NCI-H187 treated with DMSO at 0.1 percent for 48 hours (cell line): ENCODE measurements at regions not wholly inside any gene's neighbourhood (a gene's known extent, or its start where the extent isn't known, plus 50 kb on each side); places are given as distances from the start of the nearest gene placed in this dataset.

Experiments used
- DNase-seq: peaks from one replicate; lab custom pipeline; 2025; lab: John Stamatoyannopoulos, UW

GRCh38 chr3:132187746-132188145, 129.5 kb upstream of the ACP3 start:
- no peak for DNase-seq

GRCh38 chr3:132189601-132190000, 127.6 kb upstream of the ACP3 start:
- no peak for DNase-seq

- DNase-seq, result no peak
These were observed 121.1 kb upstream of the ACP3 start for GRCh38 chr3:132196113-132196512.

- no peak for DNase-seq
These were observed 118.7 kb upstream of the ACP3 start for GRCh38 chr3:132198516-132198915.

- no peak for DNase-seq
These were observed 117.8 kb upstream of the ACP3 start for GRCh38 chr3:132199451-132199850.

GRCh38 chr3:132202586-132202985, 114.6 kb upstream of the ACP3 start:
- no peak for DNase-seq

- no peak for DNase-seq
These were observed 113.2 kb upstream of the ACP3 start for GRCh38 chr3:132203889-132204596.

- DNase-seq, result no peak
These were observed 111.6 kb upstream of the ACP3 start for GRCh38 chr3:132205609-132206008.

GRCh38 chr3:132209855-132210254, 107.4 kb upstream of the ACP3 start:
- DNase-seq, result no peak

GRCh38 chr3:132210476-132211346, 106.5 kb upstream of the ACP3 start:
- DNase-seq, result no peak

- no peak for DNase-seq
These were observed 105.3 kb upstream of the ACP3 start for GRCh38 chr3:132211896-132212295.

- DNase-seq, result no peak
These were observed 98.1 kb upstream of the ACP3 start for GRCh38 chr3:132218817-132219755.

- no peak for DNase-seq
These were observed 96.2 kb upstream of the ACP3 start for GRCh38 chr3:132220986-132221385.

GRCh38 chr3:132222868-132223538, 94.2 kb upstream of the ACP3 start:
- DNase-seq, result peak; percentile 88

- no peak for DNase-seq
These were observed 91.5 kb upstream of the ACP3 start for GRCh38 chr3:132225664-132226063.

- DNase-seq, result no peak
These were observed 88.3 kb upstream of the ACP3 start for GRCh38 chr3:132228923-132229322.

GRCh38 chr3:132229641-132230040, 87.6 kb upstream of the ACP3 start:
- no peak for DNase-seq

GRCh38 chr3:132230156-132231000, 86.8 kb upstream of the ACP3 start:
- no peak for DNase-seq

- DNase-seq, result no peak
These were observed 85.6 kb upstream of the ACP3 start for GRCh38 chr3:132231633-132232032.

GRCh38 chr3:132232231-132232792, 84.9 kb upstream of the ACP3 start:
- no peak for DNase-seq
